ENCODE measurements at regions not wholly inside any gene's neighbourhood (a gene's known extent, or its start where the extent isn't known, plus 50 kb on each side); places are given as distances from the start of the nearest gene placed in this dataset.
A peak's percentile ranks its signal among the peaks of the same experiment; 100 is the strongest.

DNA sequence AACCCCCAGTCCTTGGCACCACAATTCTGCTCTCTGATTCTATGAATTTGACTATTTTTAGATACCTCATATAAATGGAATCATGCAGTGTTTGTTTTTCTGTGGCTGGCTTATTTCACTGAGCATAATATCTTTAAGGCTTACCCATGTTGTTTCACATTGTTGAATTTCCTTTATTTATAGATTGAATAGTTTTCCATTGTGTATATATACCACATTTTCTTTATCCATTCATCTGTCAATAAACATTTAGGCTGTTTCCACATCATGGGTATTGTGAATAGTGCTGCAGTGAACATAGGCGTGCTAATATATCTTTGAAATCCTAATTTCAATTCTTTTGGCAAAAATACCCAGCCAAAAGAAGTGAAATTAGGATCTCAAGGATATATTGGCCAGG is 126.7 kb upstream of the SLC38A2 start:
- peaks cover 33% of the 10 kb centered on the region for H3K9me3 Mint-ChIP-seq
- peak overlapping the region; percentile 34; the same call in 1 of the 2 replicates for H3K27ac Mint-ChIP-seq
- no peaks in the 10 kb centered on the region for H3K27me3 Mint-ChIP-seq (ENCODE audit: insufficient read depth)
- H3K36me3 Mint-ChIP-seq (ENCODE audit: low read depth): peaks cover 45% of the 10 kb centered on the region
- no peak overlapping the region for H3K4me3 Mint-ChIP-seq
- no peak for DNase-seq
- TF ChIP-seq, protein P1, sequence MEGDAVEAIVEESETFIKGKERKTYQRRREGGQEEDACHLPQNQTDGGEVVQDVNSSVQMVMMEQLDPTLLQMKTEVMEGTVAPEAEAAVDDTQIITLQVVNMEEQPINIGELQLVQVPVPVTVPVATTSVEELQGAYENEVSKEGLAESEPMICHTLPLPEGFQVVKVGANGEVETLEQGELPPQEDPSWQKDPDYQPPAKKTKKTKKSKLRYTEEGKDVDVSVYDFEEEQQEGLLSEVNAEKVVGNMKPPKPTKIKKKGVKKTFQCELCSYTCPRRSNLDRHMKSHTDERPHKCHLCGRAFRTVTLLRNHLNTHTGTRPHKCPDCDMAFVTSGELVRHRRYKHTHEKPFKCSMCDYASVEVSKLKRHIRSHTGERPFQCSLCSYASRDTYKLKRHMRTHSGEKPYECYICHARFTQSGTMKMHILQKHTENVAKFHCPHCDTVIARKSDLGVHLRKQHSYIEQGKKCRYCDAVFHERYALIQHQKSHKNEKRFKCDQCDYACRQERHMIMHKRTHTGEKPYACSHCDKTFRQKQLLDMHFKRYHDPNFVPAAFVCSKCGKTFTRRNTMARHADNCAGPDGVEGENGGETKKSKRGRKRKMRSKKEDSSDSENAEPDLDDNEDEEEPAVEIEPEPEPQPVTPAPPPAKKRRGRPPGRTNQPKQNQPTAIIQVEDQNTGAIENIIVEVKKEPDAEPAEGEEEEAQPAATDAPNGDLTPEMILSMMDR (IDR thresholded peaks at IDR 0.05): no peak
- peaks cover 23% of the 10 kb centered on the region for H3K4me1 Mint-ChIP-seq (ENCODE audit: low read depth)

- Mint-ChIP-seq H3K27me3 (ENCODE audit: insufficient read depth) (no peaks in the 10 kb centered on the region), H3K4me1 (ENCODE audit: low read depth) (peaks cover 32% of the 10 kb centered on the region), H3K27ac (no peak overlapping the region), H3K9me3 (peaks cover 23% of the 10 kb centered on the region), H3K36me3 (ENCODE audit: low read depth) (peaks cover 43% of the 10 kb centered on the region), H3K4me3 (no peak overlapping the region)
- TF ChIP-seq, protein P1 (IDR thresholded peaks at IDR 0.05): no peak
- no peak for DNase-seq
Observed at GRCh38 chr12:46497739-46498138, 125.2 kb upstream of the SLC38A2 start.

DNA sequence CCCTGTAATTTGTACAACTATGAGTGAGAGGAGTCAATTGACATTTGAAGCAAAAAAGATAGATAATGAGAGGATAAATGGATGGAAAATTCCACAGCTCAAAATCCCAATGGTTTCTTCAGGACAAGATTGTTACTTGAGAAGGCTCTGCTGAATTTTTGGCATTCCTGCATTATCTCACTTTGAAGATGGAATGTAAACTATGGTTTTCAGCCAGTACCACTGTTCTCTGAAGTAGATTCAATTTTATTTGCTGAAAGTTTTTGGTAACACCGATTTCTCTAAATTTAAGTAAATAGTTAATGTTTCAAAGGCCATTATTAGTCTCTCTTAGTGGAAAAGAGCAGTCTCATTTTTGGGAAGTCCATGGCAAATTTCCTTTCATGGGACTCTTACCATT is 121.9 kb upstream of the SLC38A2 start:
- H3K4me3 Mint-ChIP-seq: peak overlapping the region; percentile 83
- no peaks in the 10 kb centered on the region for H3K9me3 Mint-ChIP-seq

GRCh38 chr12:46493834-46494181 is 121.2 kb upstream of the SLC38A2 start:
- TF ChIP-seq, protein P1 (IDR thresholded peaks at IDR 0.05): no peak
- H3K4me3 Mint-ChIP-seq: peak overlapping the region; percentile 83
- no peak for DNase-seq
- H3K36me3 Mint-ChIP-seq (ENCODE audit: low read depth): peaks cover 34% of the 10 kb centered on the region
- H3K9me3 Mint-ChIP-seq: no peaks in the 10 kb centered on the region
- peak overlapping the region; percentile 89 for H3K27ac Mint-ChIP-seq
- H3K4me1 Mint-ChIP-seq (ENCODE audit: low read depth): peaks cover 57% of the 10 kb centered on the region
- peaks cover 2% of the 10 kb centered on the region; the same call in 1 of the 2 replicates for H3K27me3 Mint-ChIP-seq (ENCODE audit: insufficient read depth)

More for the DNA sequence above, 121.9 kb upstream of the SLC38A2 start:
- H3K4me1 Mint-ChIP-seq (ENCODE audit: low read depth): peaks cover 62% of the 10 kb centered on the region
- H3K36me3 Mint-ChIP-seq (ENCODE audit: low read depth): peaks cover 31% of the 10 kb centered on the region
- TF ChIP-seq, protein P1 (IDR thresholded peaks at IDR 0.05): no peak
- peak; percentile 57 for DNase-seq
- peak overlapping the region; percentile 89 for H3K27ac Mint-ChIP-seq
- H3K27me3 Mint-ChIP-seq (ENCODE audit: insufficient read depth): peaks cover 2% of the 10 kb centered on the region; the same call in 1 of the 2 replicates

DNA sequence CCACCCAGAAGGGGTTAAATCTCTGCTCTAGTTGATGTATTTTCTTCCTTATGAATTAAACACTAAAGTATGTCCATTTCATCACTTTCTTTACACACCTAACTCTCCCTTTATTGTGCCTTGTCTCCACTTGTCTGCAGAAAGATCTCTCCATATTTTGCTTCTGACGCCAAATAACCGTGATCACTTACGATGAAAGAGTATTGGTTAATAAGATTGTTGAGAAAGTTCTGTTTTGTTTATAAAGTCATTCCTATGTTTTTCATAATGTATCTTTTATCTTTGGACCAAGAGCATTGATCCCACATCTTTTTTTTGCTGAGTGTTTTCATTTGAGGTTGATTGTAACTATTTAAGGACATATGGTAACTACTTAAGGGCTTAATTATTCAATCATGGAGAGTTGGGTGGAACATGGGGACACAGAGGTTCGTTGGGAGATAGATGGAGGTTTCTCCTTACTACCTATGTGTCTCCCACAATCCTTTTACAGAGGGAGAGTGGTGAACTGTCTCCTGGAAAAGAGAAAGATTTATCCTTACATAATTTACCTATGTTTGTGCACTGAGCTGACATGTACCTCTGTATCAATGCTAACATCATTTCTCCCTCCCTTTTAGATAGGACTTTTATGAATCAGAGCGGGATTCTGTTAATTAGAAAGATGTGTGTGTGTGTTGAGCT is 120.7 kb upstream of the SLC38A2 start:
- TF ChIP-seq, protein P1 (IDR thresholded peaks at IDR 0.05): no peak
- Mint-ChIP-seq H3K4me1 (ENCODE audit: low read depth) (peaks cover 55% of the 10 kb centered on the region), H3K4me3 (peak overlapping the region; percentile 83), H3K36me3 (ENCODE audit: low read depth) (peaks cover 30% of the 10 kb centered on the region), H3K27ac (peak overlapping the region; percentile 89), H3K27me3 (ENCODE audit: insufficient read depth) (peaks cover 2% of the 10 kb centered on the region; the same call in 1 of the 2 replicates), H3K9me3 (no peaks in the 10 kb centered on the region)
- DNase-seq: no peak

Measured in HFFc6 (cell line).